HCT116 (cell line): ENCODE measurements at regions not wholly inside any gene's neighbourhood (a gene's known extent, or its start where the extent isn't known, plus 50 kb on each side); places are given as distances from the start of the nearest gene placed in this dataset.

Experiments used
- ATAC-seq: fragments of 200-7000 bp; cut with Tn5 transposase; 2 replicates; pipeline ENCODE4 v1.9.1; 2020; ENCODE audit warnings: mild to moderate bottlenecking, moderate library complexity
- BruUV-seq: library from RNA; stranded (reverse); fragments of 400-500 nt; replicated peaks from 2 replicates; lab custom pipeline; 2021; lab: Mats Ljungman, UMichigan
- CTCF ChIA-PET: fragments of 300-600 bp; sonication (Branson Sonifier 250); formaldehyde crosslinking; loops from one replicate; lab custom pipeline; 2021; ENCODE audit warnings: antibody characterized with exemption; lab: Charles Lee
- POLR2A ChIA-PET: fragments of 300-600, 350-600 bp; sonication (Branson Sonifier 250); formaldehyde crosslinking; loops from one replicate; lab custom pipeline; 2021; ENCODE audit warnings: antibody characterized with exemption; lab: Charles Lee
- RAD21 ChIA-PET, 2 experiments: fragments of 300-600 bp; sonication (Branson Sonifier 250); formaldehyde crosslinking; loops; one replicate each; lab custom pipeline; 2023; ENCODE audit warnings: low total read pairs in 2 of 2; ENCODE audit not compliant: uncharacterized antibody in 2 of 2, unreplicated experiment in 2 of 2, low non-redundant PET in 1 of 2; lab: Charles Lee
- DNase-seq: peaks from one replicate; pipeline ENCODE4 v3.0.0-alpha.2; 2010; ENCODE audit warnings: low read depth, low spot score
- H2AFZ ChIP-seq: fragments of 200-600 bp; shearing (Covaris generic), sonication (generic); 2 replicates; pipeline ENCODE4 v1.6.1; 2017; ENCODE audit warnings: low read depth, mixed run types, mixed read lengths, antibody characterized with exemption, low read length; ENCODE audit not compliant: poor library complexity, severe bottlenecking
- H3K27ac ChIP-seq: 2 replicates; pipeline ENCODE4 v1.5.1; 2012; ENCODE audit warnings: low read depth, low read length
- H3K27me3 ChIP-seq: fragments of 200-600 bp; sonication (generic); 2 replicates; pipeline ENCODE4 v1.6.1; 2016; ENCODE audit warnings: mixed run types, low read length, mixed read lengths; ENCODE audit not compliant: insufficient read depth
- H3K36me3 ChIP-seq, 2 experiments: fragments of 200-500 bp in 1 of 2; fragments of 200-600 bp in 1 of 2; sonication (Bioruptor generic) in 1 of 2; sonication (generic) in 1 of 2; 2 replicates each; pipeline versions ENCODE4 v1.5.1 to v1.6.1; 2014 to 2016; ENCODE audit warnings: low read length in 2 of 2, inconsistent platforms in 1 of 2, mixed read lengths in 1 of 2, mixed run types in 1 of 2; ENCODE audit not compliant: insufficient read depth in 2 of 2, control insufficient read depth in 1 of 2
- H3K4me1 ChIP-seq, 2 experiments: fragments of 200-600 bp in 1 of 2; sonication (generic) in 1 of 2; 2 replicates each; pipeline versions ENCODE4 v1.5.1 to v1.6.1; 2012 to 2017; ENCODE audit warnings: low read length in 2 of 2, inconsistent platforms in 1 of 2, mild to moderate bottlenecking in 1 of 2, mixed read lengths in 1 of 2, mixed run types in 1 of 2, moderate library complexity in 1 of 2; ENCODE audit not compliant: insufficient read depth in 2 of 2, control insufficient read depth in 1 of 2
- H3K4me2 ChIP-seq: fragments of 200-600 bp; sonication (generic); 2 replicates; pipeline ENCODE4 v1.6.1; 2017; ENCODE audit warnings: mixed run types, low read length, mixed read lengths
- H3K4me3 ChIP-seq, 2 experiments: fragments of 200-600 bp in 1 of 2; sonication (generic) in 1 of 2; replicated peaks in 1 of 2; 2 replicates each; pipeline ENCODE4 v1.5.1; 2011 to 2016; ENCODE audit warnings: low read length in 2 of 2, control low read depth in 1 of 2, low read depth in 1 of 2, mild to moderate bottlenecking in 1 of 2, mixed read lengths in 1 of 2, mixed run types in 1 of 2
- H3K79me2 ChIP-seq: fragments of 200-600 bp; sonication (generic); 2 replicates; pipeline ENCODE4 v1.6.1; 2017; ENCODE audit warnings: mild to moderate bottlenecking, mixed run types, low read length, moderate library complexity, mixed read lengths; ENCODE audit not compliant: insufficient read depth
- H3K9ac ChIP-seq: fragments of 200-600 bp; sonication (generic); 2 replicates; pipeline ENCODE4 v1.6.1; 2016; ENCODE audit warnings: low read length, mixed read lengths
- H3K9me2 ChIP-seq: fragments of 200-600 bp; sonication (generic), shearing (Covaris generic); 2 replicates; pipeline ENCODE4 v1.6.1; 2017; ENCODE audit warnings: mixed run types, mild to moderate bottlenecking, moderate library complexity; ENCODE audit not compliant: insufficient read depth
- H3K9me3 ChIP-seq, 2 experiments: fragments of 200-500 bp in 1 of 2; fragments of 200-600 bp in 1 of 2; sonication (Bioruptor generic) in 1 of 2; sonication (generic) in 1 of 2; 2 replicates each; pipeline ENCODE4 v1.6.1; 2014 to 2017; ENCODE audit warnings: low read length in 2 of 2, mixed read lengths in 2 of 2, inconsistent platforms in 1 of 2, low read depth in 1 of 2, mild to moderate bottlenecking in 1 of 2, mixed run types in 1 of 2, moderate library complexity in 1 of 2; ENCODE audit not compliant: control insufficient read depth in 1 of 2, insufficient read depth in 1 of 2
- H4K20me1 ChIP-seq: fragments of 200-600 bp; sonication (generic), shearing (Covaris generic); 2 replicates; pipeline ENCODE4 v1.6.1; 2017; ENCODE audit warnings: mixed run types, mild to moderate bottlenecking, moderate library complexity; ENCODE audit not compliant: insufficient read depth
- ATF3 ChIP-seq: IDR thresholded peaks from 2 replicates; pipeline ENCODE4 v1.6.1; 2012
- CBX3 ChIP-seq: IDR thresholded peaks from 2 replicates; pipeline ENCODE4 v1.6.1; 2012; ENCODE audit warnings: low read depth
- CEBPB ChIP-seq: IDR thresholded peaks from 2 replicates; pipeline ENCODE4 v1.6.1; 2012; ENCODE audit warnings: low read depth
- EGR1 ChIP-seq: IDR thresholded peaks from 2 replicates; pipeline ENCODE4 v1.6.1; 2012; ENCODE audit warnings: low read depth
- ELF1 ChIP-seq: IDR thresholded peaks from 2 replicates; pipeline ENCODE4 v1.6.1; 2012; ENCODE audit warnings: low read depth, borderline replicate concordance
- EZH2 ChIP-seq: fragments of 200-600 bp; sonication (generic); IDR thresholded peaks from 2 replicates; pipeline ENCODE4 v1.6.1; 2017; ENCODE audit warnings: antibody characterized with exemption, mixed run types
- EZH2phosphoT487 ChIP-seq: fragments of 200-600 bp; IDR thresholded peaks from 2 replicates; pipeline ENCODE4 v1.6.1; 2018; ENCODE audit warnings: antibody characterized with exemption, borderline replicate concordance
- FOSL1 ChIP-seq: IDR thresholded peaks from 2 replicates; pipeline ENCODE4 v1.6.1; 2012; ENCODE audit warnings: low read depth
- MAX ChIP-seq: IDR thresholded peaks from 2 replicates; pipeline ENCODE4 v1.6.1; 2012
- POLR2AphosphoS5 ChIP-seq: IDR thresholded peaks from 2 replicates; pipeline ENCODE4 v1.6.1; 2011; ENCODE audit warnings: mild to moderate bottlenecking, low read depth, low read length, moderate library complexity
- REST ChIP-seq: IDR thresholded peaks from 2 replicates; pipeline ENCODE4 v1.6.1; 2012; ENCODE audit warnings: low read depth
- SRF ChIP-seq: IDR thresholded peaks from 2 replicates; pipeline ENCODE4 v1.6.1; 2012; ENCODE audit warnings: low read depth
- TCF7L2 ChIP-seq: IDR thresholded peaks from 2 replicates; pipeline ENCODE4 v1.7.0; 2011; ENCODE audit warnings: borderline replicate concordance, inconsistent platforms; ENCODE audit not compliant: insufficient read depth, insufficient read length; ENCODE audit errors: extremely low read depth
- YY1 ChIP-seq: IDR thresholded peaks from 2 replicates; pipeline ENCODE4 v1.6.1; 2011; ENCODE audit warnings: low read length, low read depth, moderate library complexity, mild to moderate bottlenecking; ENCODE audit not compliant: insufficient replicate concordance; ENCODE audit errors: extremely low read depth
- ZBTB33 ChIP-seq: IDR thresholded peaks from 2 replicates; pipeline ENCODE4 v1.6.1; 2011; ENCODE audit warnings: mild to moderate bottlenecking, low read length, moderate library complexity; ENCODE audit not compliant: insufficient replicate concordance; ENCODE audit errors: extremely low read depth
- ZFX ChIP-seq: fragments of 450-650 bp; IDR thresholded peaks from 2 replicates; pipeline ENCODE4 v1.6.1; 2017
- intact Hi-C: fragments of 100-400 bp; cut with micrococcal nuclease; formaldehyde crosslinking; loops from 2 replicates; pipeline ENCODE4 v1.10.0; 2022

- ChIA-PET RAD21 (no interaction called here), POLR2A (no interaction called here), CTCF (interaction anchor here (1.3 kb wide), 1 partner anchor 11 kb away, joined by 4 read pairs; no protein-coding TSS in a partner anchor)
- Histone ChIP-seq H3K27me3 (no peaks in the 10 kb centered on the region), H3K27ac (no peak overlapping the region), H2AFZ (no peak overlapping the region), H3K9me2 (no peaks in the 10 kb centered on the region), H3K9ac (no peak overlapping the region), H3K4me1 (no peaks in the 10 kb centered on the region), H3K4me3 (no peak overlapping the region), H4K20me1 (no peaks in the 10 kb centered on the region), H3K36me3 (no peaks in the 10 kb centered on the region), H3K79me2 (no peaks in the 10 kb centered on the region), H3K9me3 (no peaks in the 10 kb centered on the region), H3K4me2 (no peak overlapping the region)
- ATAC-seq (no peak), DNase-seq (no peak)
- TF ChIP-seq YY1 (no peak), ELF1 (no peak), EGR1 (no peak), EZH2 (no peak), POLR2AphosphoS5 (no peak), ATF3 (no peak), MAX (no peak), EZH2phosphoT487 (no peak), CEBPB (no peak), ZFX (no peak), FOSL1 (no peak), REST (no peak), TCF7L2 (no peak), SRF (no peak), ZBTB33 (no peak), CBX3 (no peak)
- intact Hi-C loops, result no loop called here
- BruUV-seq, result no TSS peak
Observed at GRCh38 chr4:130068072-130068471, 972.1 kb downstream of the C4orf33 start.
